ENCODE measurements at regions not wholly inside any gene's neighbourhood (a gene's known extent, or its start where the extent isn't known, plus 50 kb on each side); places are given as distances from the start of the nearest gene placed in this dataset.
"Not testable (repeated sequence)": the region's sequence is repeated elsewhere in the genome, so short reads cannot be mapped to it uniquely, and the experiment has no call there.

DNA sequence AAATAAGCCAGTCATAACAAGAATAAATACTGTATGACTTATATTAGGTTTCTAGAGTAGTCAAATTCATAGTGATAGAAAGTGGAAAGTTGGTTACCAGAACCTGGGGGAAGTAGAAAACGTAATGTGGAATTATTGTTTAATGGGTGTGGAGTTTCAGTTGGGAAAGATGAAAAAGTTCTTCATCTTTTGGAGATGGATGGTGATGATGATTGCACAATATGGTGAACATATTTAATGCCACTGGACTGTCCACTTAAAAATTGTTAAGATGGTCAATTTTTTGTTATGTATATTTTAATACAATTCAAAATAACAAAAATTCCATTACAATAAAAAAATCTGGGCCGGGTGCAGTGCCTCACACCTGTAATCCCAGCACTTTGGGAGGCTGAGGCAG, 289.6 kb downstream of the ZIC3 start:
- ATAC-seq (ENCODE audit: insufficient number of reproducible peaks, low FRiP score, low read depth) = no peak
- TF ChIP-seq, protein P1, sequence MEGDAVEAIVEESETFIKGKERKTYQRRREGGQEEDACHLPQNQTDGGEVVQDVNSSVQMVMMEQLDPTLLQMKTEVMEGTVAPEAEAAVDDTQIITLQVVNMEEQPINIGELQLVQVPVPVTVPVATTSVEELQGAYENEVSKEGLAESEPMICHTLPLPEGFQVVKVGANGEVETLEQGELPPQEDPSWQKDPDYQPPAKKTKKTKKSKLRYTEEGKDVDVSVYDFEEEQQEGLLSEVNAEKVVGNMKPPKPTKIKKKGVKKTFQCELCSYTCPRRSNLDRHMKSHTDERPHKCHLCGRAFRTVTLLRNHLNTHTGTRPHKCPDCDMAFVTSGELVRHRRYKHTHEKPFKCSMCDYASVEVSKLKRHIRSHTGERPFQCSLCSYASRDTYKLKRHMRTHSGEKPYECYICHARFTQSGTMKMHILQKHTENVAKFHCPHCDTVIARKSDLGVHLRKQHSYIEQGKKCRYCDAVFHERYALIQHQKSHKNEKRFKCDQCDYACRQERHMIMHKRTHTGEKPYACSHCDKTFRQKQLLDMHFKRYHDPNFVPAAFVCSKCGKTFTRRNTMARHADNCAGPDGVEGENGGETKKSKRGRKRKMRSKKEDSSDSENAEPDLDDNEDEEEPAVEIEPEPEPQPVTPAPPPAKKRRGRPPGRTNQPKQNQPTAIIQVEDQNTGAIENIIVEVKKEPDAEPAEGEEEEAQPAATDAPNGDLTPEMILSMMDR (IDR thresholded peaks at IDR 0.05) = no peak
- Histone ChIP-seq H3K27ac (no peak overlapping the region), H3K4me1 (ENCODE audit: control insufficient read depth in 1 of 2, low read depth in 2 of 2) (no peaks in the 10 kb centered on the region), H3K4me3 (no peak overlapping the region), H3K27me3 (replicated peaks; ENCODE audit: insufficient read depth) (no peaks in the 10 kb centered on the region), H3K9me3 (no peaks in the 10 kb centered on the region), H3K36me3 (no peaks in the 10 kb centered on the region)
- no peak for DNase-seq (ENCODE audit: low spot score)

DNA sequence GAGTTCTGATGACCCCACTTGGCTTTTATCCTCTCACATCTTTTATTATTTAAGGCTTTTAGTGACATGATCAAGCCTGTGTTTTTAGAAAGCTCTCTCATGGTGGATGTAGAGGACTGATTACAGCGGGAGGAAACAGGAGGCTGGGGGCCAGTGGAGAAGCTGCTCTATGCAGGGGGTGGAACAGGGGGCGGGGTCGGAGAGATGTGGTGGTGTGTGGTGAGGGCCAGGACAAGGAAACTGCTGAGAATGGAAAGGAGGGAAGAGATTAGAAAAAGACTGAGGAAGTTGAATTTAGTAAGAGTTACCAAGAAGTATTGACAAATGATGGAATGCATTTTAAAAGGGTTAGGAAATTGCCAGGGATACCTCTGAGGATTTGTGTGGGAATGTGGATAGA, 292.2 kb downstream of the ZIC3 start:
- no peak for DNase-seq (ENCODE audit: low spot score)
- no peak for ATAC-seq (ENCODE audit: insufficient number of reproducible peaks, low FRiP score, low read depth)
- H3K9me3 ChIP-seq = no peaks in the 10 kb centered on the region
- no peaks in the 10 kb centered on the region for H3K4me1 ChIP-seq (ENCODE audit: control insufficient read depth in 1 of 2, low read depth in 2 of 2)
- no peaks in the 10 kb centered on the region for H3K36me3 ChIP-seq
- TF ChIP-seq, protein P1 (IDR thresholded peaks at IDR 0.05) = no peak
- no peaks in the 10 kb centered on the region for H3K27me3 ChIP-seq (replicated peaks; ENCODE audit: insufficient read depth)
- no peak overlapping the region for H3K4me3 ChIP-seq
- H3K27ac ChIP-seq = no peak overlapping the region

DNA sequence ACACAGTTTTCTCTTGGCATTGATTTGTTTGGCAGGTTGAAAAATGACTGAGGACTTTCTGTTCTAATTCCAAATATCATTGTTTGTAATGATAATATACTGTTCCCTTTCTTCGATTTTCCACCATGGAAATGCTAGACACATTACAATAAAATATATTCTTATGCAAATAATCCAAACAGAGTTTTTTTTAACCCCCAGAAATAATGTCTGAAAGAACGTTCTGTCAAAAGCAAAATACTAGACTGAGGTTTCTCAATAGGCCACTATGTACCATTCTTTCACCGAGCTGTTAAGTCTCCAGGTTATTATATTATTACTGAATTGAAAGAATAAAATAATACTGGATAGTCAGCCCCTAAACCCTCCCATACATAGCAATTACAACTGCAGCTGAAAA, 312.5 kb downstream of the ZIC3 start:
- TF ChIP-seq, protein P1 (IDR thresholded peaks at IDR 0.05) = no peak
- no peak for ATAC-seq (ENCODE audit: insufficient number of reproducible peaks, low FRiP score, low read depth)
- Histone ChIP-seq H3K36me3 (no peaks in the 10 kb centered on the region), H3K27me3 (replicated peaks; ENCODE audit: insufficient read depth) (no peaks in the 10 kb centered on the region), H3K4me3 (no peak overlapping the region), H3K27ac (no peak overlapping the region), H3K9me3 (no peaks in the 10 kb centered on the region), H3K4me1 (ENCODE audit: control insufficient read depth in 1 of 2, low read depth in 2 of 2) (no peaks in the 10 kb centered on the region)
- no peak for DNase-seq (ENCODE audit: low spot score)

DNA sequence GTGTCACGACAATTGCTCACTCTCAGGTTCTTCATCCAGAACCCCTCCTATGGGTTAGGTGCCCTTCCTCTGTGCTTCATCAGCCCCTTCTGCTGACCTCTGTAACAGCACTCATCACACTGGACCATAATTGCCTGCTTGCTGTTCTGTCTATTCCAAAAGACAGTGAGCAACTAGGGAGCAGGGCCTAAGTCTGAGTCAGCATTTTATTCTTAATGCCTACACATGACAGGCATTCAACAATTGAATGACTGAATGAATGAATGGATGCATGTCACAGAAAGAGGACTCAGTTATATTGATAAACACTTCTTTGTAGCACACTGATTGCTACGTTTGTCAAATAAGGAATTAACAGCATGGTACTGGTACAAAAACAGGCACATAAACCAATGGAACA, 317.0 kb downstream of the ZIC3 start:
- Histone ChIP-seq H3K36me3 (no peaks in the 10 kb centered on the region), H3K27me3 (replicated peaks; ENCODE audit: insufficient read depth) (no peaks in the 10 kb centered on the region), H3K9me3 (no peaks in the 10 kb centered on the region), H3K27ac (no peak overlapping the region), H3K4me3 (no peak overlapping the region), H3K4me1 (ENCODE audit: control insufficient read depth in 1 of 2, low read depth in 2 of 2) (no peaks in the 10 kb centered on the region)
- DNase-seq (ENCODE audit: low spot score) (no peak), ATAC-seq (ENCODE audit: insufficient number of reproducible peaks, low FRiP score, low read depth) (no peak)
- TF ChIP-seq, protein P1 (IDR thresholded peaks at IDR 0.05) = no peak

GRCh38 chrX:137884813-137885212, 318.9 kb downstream of the ZIC3 start:
- not testable (repeated sequence) for H3K27me3 ChIP-seq (replicated peaks; ENCODE audit: insufficient read depth); DNase-seq (ENCODE audit: low spot score); H3K4me1 ChIP-seq (ENCODE audit: control insufficient read depth in 1 of 2, low read depth in 2 of 2); H3K27ac ChIP-seq; H3K4me3 ChIP-seq; H3K9me3 ChIP-seq; ATAC-seq (ENCODE audit: insufficient number of reproducible peaks, low FRiP score, low read depth); H3K36me3 ChIP-seq

- TF ChIP-seq, protein P1 (IDR thresholded peaks at IDR 0.05) = no peak
- no peak for ATAC-seq (ENCODE audit: insufficient number of reproducible peaks, low FRiP score, low read depth)
- Histone ChIP-seq H3K9me3 (no peaks in the 10 kb centered on the region), H3K36me3 (no peaks in the 10 kb centered on the region), H3K4me1 (ENCODE audit: control insufficient read depth in 1 of 2, low read depth in 2 of 2) (no peaks in the 10 kb centered on the region), H3K4me3 (no peak overlapping the region), H3K27me3 (replicated peaks; ENCODE audit: insufficient read depth) (no peaks in the 10 kb centered on the region), H3K27ac (no peak overlapping the region)
- no peak for DNase-seq (ENCODE audit: low spot score)
These were observed 325.5 kb downstream of the ZIC3 start for GRCh38 chrX:137891431-137891830.

Data from thoracic aorta (tissue), 2 donors.